Spleen (tissue), 11 donors: ENCODE measurements at regions not wholly inside any gene's neighbourhood (a gene's known extent, or its start where the extent isn't known, plus 50 kb on each side); places are given as distances from the start of the nearest gene placed in this dataset.

Source experiments
- DNase-seq: peaks from one replicate; pipeline ENCODE4 v3.0.0-alpha.2; 2020
- H3K27ac ChIP-seq, 8 donors: fragments of 200-600 bp; sonication (generic) in 7 of 8; 1 replicate in 4 of 8; 2 replicates in 4 of 8; pipeline versions ENCODE4 v1.5.0 to v1.8.0; 2016 to 2021; ENCODE audit warnings: inconsistent platforms in 4 of 8, mild to moderate bottlenecking in 4 of 8, moderate library complexity in 1 of 8
- H3K27me3 ChIP-seq, 7 donors: fragments of 200-600 bp; sonication (generic) in 6 of 7; replicated peaks in 1 of 7; 1 replicate in 4 of 7; 2 replicates in 3 of 7; pipeline versions ENCODE4 v1.5.0 to v1.8.0; 2016 to 2021; ENCODE audit warnings: inconsistent platforms in 3 of 7, mild to moderate bottlenecking in 1 of 7
- H3K36me3 ChIP-seq, 6 donors: fragments of 200-600 bp; sonication (generic) in 5 of 6; 1 replicate in 4 of 6; 2 replicates in 2 of 6; pipeline versions ENCODE4 v1.5.0 to v1.8.0; 2016 to 2021; ENCODE audit warnings: inconsistent platforms in 2 of 6
- H3K4me1 ChIP-seq, 6 donors: fragments of 200-600 bp; sonication (generic) in 5 of 6; 1 replicate in 3 of 6; 2 replicates in 3 of 6; pipeline versions ENCODE4 v1.5.0 to v1.8.0; 2016 to 2021; ENCODE audit warnings: inconsistent platforms in 3 of 6
- H3K4me3 ChIP-seq, 8 donors: fragments of 200-600 bp; sonication (generic) in 7 of 8; 1 replicate in 4 of 8; 2 replicates in 4 of 8; pipeline versions ENCODE4 v1.5.0 to v1.8.0; 2016 to 2021; ENCODE audit warnings: inconsistent platforms in 4 of 8, mild to moderate bottlenecking in 4 of 8, moderate library complexity in 2 of 8
- H3K9me3 ChIP-seq, 8 donors: fragments of 200-600 bp; sonication (generic) in 7 of 8; 1 replicate in 4 of 8; 2 replicates in 4 of 8; pipeline versions ENCODE4 v1.5.0 to v1.8.0; 2016 to 2021; ENCODE audit warnings: inconsistent platforms in 4 of 8
- CTCF ChIP-seq, 11 experiments: fragments of 200-600 bp in 7 of 11; fragments of 450-650 bp in 4 of 11; sonication (generic) in 4 of 11; IDR thresholded peaks in 8 of 11; conservative IDR thresholded peaks in 3 of 11; 1 replicate in 7 of 11; 2 replicates in 4 of 11; pipeline versions ENCODE4 v1.4.0 to v1.8.0; 2016 to 2021; ENCODE audit warnings: antibody characterized with exemption in 11 of 11, inconsistent platforms in 4 of 11, mild to moderate bottlenecking in 1 of 11
- POLR2A ChIP-seq, 3 donors: fragments of 450-650 bp; IDR thresholded peaks; one replicate each; pipeline ENCODE4 v1.5.1; 2017; ENCODE audit warnings: antibody characterized with exemption in 3 of 3, mild to moderate bottlenecking in 1 of 3
- POLR2AphosphoS5 ChIP-seq, 3 donors: sonication (generic); formaldehyde crosslinking; IDR thresholded peaks; one replicate each; pipeline ENCODE4 v1.5.1; 2017; ENCODE audit warnings: antibody characterized with exemption in 3 of 3
- WGBS, 5 donors: extraction: QIAGEN DNeasy Blood & Tissue Kit in 3 of 5; methylation state at CpG; one replicate each; pipeline versions ENCODE4 v1.1.5 to v1.1.7; 2013 to 2018; 5-methylcytosine and 5-hydroxymethylcytosine counted together
- intact Hi-C: fragments of 100-400 bp; cut with DNase I; formaldehyde crosslinking; loops from one replicate; pipeline ENCODE4 v1.15.0; 2023; ENCODE audit warnings: low total_unique reads
- donor health status: healthy with polysubstance abuse.
- donor health status: DM: no; HTN: no; CAD: no; lungs with moderate emphysema.
- donor health status: DM: no; HTN: no; CAD: no.
- donor health status: Bipolar disorder and iron deficiency.
- donor health status: healthy.
- donor health status: DM: no; HTN: no; CAD: no.
- donor health status: DM: yes; HTN: yes; CAD: no.

GRCh38 chr6:158912655-158913054 is 87.3 kb downstream of the RSPH3 start:
- peaks cover 0 to 1% (median 0%) of the 10 kb centered on the region in 8 donors for H3K9me3 ChIP-seq
- intact Hi-C loops, result no loop called here
- TF ChIP-seq CTCF (IDR thresholded peaks at IDR 0.05 in 8 of 11, conservative IDR thresholded peaks at IDR 0.05 in 3 of 11) (no peak), POLR2A (IDR thresholded peaks at IDR 0.05) (no peak), POLR2AphosphoS5 (IDR thresholded peaks at IDR 0.05) (no peak)
- DNase-seq, result no peak
- H3K36me3 ChIP-seq, result no peaks in the 10 kb centered on the region
- H3K4me3 ChIP-seq, result no peak overlapping the region
- 88 to 95% (median 92%) methylated on average over 2 of the region's 2 CpGs for WGBS, 5 donors
- H3K4me1 ChIP-seq, result peaks cover 7 to 40% (median 30%) of the 10 kb centered on the region in 6 donors
- H3K27ac ChIP-seq, result peak overlapping the region in 4 of 8 donors; percentile 84 to 91 (median 88)
- H3K27me3 ChIP-seq, result no peaks in the 10 kb centered on the region

- peaks cover 7 to 35% (median 28%) of the 10 kb centered on the region in 6 donors for H3K4me1 ChIP-seq
- intact Hi-C loops, result no loop called here
- no peak for DNase-seq
- WGBS, 5 donors, result 37 to 43% (median 38%) methylated on average over 5 of the region's 5 CpGs
- peaks cover 0 to 6% (median under 1%) of the 10 kb centered on the region in 8 donors for H3K9me3 ChIP-seq
- H3K36me3 ChIP-seq, result no peaks in the 10 kb centered on the region
- peak in 1 of 3 donors; percentile 28 for TF ChIP-seq POLR2AphosphoS5 (IDR thresholded peaks at IDR 0.05)
- TF ChIP-seq POLR2A (IDR thresholded peaks at IDR 0.05), result no peak
- no peaks in the 10 kb centered on the region for H3K27me3 ChIP-seq
- no peak overlapping the region for H3K4me3 ChIP-seq
- peak overlapping the region; percentile 42 to 91 (median 80) for H3K27ac ChIP-seq
Measured at GRCh38 chr6:158911746-158912480, 88.1 kb downstream of the RSPH3 start.

GRCh38 chr6:158910484-158911440 is 89.2 kb downstream of the RSPH3 start:
- peaks cover 7 to 35% (median 28%) of the 10 kb centered on the region in 6 donors for H3K4me1 ChIP-seq
- no peaks in the 10 kb centered on the region for H3K36me3 ChIP-seq
- TF ChIP-seq POLR2AphosphoS5 (IDR thresholded peaks at IDR 0.05) (peak in 1 of 3 donors; percentile 28), POLR2A (IDR thresholded peaks at IDR 0.05) (no peak)
- no peak for DNase-seq
- H3K27me3 ChIP-seq, result no peaks in the 10 kb centered on the region
- peaks cover 0 to 16% (median 11%) of the 10 kb centered on the region in 8 donors for H3K9me3 ChIP-seq
- H3K4me3 ChIP-seq, result peak overlapping the region in 2 of 8 donors; percentile 6 to 37
- peak overlapping the region; percentile 70 to 91 (median 80) for H3K27ac ChIP-seq
- intact Hi-C loops, result no loop called here
- WGBS, 5 donors, result 33 to 44% (median 41%) methylated on average over 12 of the region's 12 CpGs

- Histone ChIP-seq H3K4me1 (peaks cover 7 to 35% (median 28%) of the 10 kb centered on the region in 6 donors), H3K36me3 (no peaks in the 10 kb centered on the region), H3K27ac (peak overlapping the region in 7 of 8 donors; percentile 70 to 91 (median 84)), H3K27me3 (no peaks in the 10 kb centered on the region), H3K9me3 (peaks cover 4 to 25% (median 19%) of the 10 kb centered on the region in 8 donors), H3K4me3 (peak overlapping the region in 2 of 8 donors; percentile 6 to 37)
- TF ChIP-seq POLR2A (IDR thresholded peaks at IDR 0.05) (no peak), POLR2AphosphoS5 (IDR thresholded peaks at IDR 0.05) (no peak), CTCF (IDR thresholded peaks at IDR 0.05 in 8 of 11, conservative IDR thresholded peaks at IDR 0.05 in 3 of 11) (no peak)
- intact Hi-C loops, result no loop called here
- DNase-seq, result no peak
- WGBS, 5 donors, result 53 to 64% (median 59%) methylated on average over 13 of the region's 13 CpGs
Measured at GRCh38 chr6:158909938-158910337, 90.1 kb downstream of the RSPH3 start.
